Hematopoietic multipotent progenitor cell treated with erythropoietin and hydrocortisone succinate and interleukin-3 and kit ligand, for 17 days (in vitro differentiated cells): ENCODE measurements at regions not wholly inside any gene's neighbourhood (a gene's known extent, or its start where the extent isn't known, plus 50 kb on each side); places are given as distances from the start of the nearest gene placed in this dataset.

ENCODE experiments used
- DNase-seq: peaks from one replicate; pipeline ENCODE4 v3.0.0-alpha.2; 2015; ENCODE audit warnings: low spot score

- no peak for DNase-seq
Measured at GRCh38 chr14:97267509-97267908, 470.3 kb downstream of the VRK1 start.

DNA sequence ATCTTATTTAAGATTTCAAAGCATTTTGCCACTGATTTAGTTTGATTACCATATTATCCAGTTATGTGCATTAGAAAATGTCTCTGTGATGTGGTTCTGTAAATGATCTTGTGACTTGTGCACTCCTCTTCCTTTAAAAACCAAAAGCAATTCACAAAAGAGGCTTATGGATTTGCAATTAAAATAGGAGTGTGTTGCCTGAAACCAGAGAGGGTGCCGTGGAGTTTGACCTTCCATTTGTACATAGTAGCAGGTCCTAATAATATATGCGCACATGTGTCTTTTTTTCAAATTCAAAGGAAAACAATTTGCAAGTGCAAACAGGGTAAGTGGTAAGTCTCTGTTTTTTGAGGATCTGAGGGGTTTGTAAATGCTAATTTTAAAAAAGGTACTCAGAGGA, 470.9 kb downstream of the VRK1 start:
- DNase-seq = no peak

GRCh38 chr14:97270308-97270707, 473.1 kb downstream of the VRK1 start:
- DNase-seq = no peak

DNA sequence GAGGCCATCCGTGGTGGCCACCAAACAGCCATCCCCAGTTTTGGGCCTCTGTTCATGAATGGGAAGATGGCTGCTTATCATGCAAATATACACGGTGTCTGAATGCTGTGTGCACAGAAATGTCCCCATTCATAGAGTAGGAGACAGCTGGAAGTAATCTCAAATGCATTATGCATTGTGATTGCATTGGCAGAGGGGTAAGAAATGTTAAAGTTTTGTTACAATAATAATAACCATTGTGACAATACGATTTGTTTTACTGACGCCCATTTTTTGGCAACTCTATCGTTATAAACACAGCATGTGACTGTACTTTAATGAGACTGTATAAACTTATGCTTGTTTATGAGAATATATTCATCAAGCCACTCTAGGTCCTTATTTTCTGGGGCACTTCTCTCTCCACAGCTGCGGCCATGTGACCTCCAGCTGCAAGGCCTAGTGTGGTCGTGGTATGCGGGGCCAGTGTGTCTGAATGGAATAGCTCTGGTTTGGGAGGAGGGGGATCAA, 474.3 kb downstream of the VRK1 start:
- DNase-seq = no peak

DNA sequence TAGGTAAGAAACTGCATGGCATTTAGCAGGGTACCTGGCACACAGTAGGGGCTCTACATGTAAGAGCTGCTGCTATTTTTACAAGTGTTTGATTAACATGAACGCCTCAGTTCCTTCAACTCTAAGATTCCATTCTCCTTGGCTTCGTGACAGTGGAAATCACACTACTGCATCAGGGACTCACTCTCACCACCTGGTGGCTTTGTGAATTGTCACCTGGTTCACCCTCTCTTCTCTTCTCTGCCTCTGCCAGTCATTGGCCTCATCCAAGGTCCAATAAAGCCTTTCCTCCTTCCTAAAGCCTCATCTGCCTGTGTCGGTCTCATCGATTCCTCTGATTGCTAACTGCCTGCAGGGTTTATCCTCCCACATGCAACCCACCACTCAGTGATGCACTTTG, 476.4 kb downstream of the VRK1 start:
- DNase-seq = no peak

DNA sequence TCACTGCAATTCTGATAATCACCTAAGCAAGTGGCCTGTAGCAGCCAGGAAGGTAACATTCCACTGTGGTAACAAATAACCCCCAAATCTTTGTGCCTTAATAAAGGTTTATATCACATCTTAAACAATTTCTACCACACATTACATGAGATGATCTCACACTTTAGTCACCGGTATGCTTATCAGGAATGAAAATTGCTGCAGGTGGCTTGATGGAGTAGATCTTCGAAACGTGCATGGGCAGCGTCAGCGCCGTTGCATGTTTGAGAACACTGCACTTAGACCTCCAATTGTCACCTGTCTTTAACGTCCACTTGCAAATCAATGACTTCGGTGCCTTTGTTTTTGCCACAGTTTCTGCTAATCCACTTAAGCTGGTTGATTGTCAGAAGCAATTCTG, 477.4 kb downstream of the VRK1 start:
- no peak for DNase-seq

- no peak for DNase-seq
Measured at GRCh38 chr14:97275276-97275675, 478.1 kb downstream of the VRK1 start.

- no peak for DNase-seq
Measured at GRCh38 chr14:97276573-97276972, 479.4 kb downstream of the VRK1 start.

- DNase-seq = no peak
Measured at GRCh38 chr14:97277711-97278110, 480.5 kb downstream of the VRK1 start.

DNA sequence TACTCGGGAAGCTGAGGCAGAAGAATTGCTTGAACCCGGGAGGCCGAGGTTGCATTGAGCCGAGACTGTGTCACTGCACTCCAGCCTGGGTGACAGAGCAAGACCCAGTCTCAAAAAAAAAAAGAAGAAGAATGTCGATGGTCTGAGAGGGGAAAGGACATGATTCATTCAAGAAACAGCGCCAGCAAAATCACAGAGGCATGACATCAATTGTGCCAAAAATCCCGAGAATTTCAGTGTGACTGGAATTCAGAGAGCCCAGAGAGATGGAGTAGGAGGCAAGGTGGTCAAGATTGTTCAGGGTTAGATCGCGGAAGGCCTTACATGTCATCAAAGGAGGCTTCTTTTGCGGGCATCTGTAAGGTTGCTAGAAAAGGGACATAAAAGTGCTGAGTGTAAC, 483.3 kb downstream of the VRK1 start:
- DNase-seq = no peak

GRCh38 chr14:97281741-97282140, 484.6 kb downstream of the VRK1 start:
- no peak for DNase-seq

DNA sequence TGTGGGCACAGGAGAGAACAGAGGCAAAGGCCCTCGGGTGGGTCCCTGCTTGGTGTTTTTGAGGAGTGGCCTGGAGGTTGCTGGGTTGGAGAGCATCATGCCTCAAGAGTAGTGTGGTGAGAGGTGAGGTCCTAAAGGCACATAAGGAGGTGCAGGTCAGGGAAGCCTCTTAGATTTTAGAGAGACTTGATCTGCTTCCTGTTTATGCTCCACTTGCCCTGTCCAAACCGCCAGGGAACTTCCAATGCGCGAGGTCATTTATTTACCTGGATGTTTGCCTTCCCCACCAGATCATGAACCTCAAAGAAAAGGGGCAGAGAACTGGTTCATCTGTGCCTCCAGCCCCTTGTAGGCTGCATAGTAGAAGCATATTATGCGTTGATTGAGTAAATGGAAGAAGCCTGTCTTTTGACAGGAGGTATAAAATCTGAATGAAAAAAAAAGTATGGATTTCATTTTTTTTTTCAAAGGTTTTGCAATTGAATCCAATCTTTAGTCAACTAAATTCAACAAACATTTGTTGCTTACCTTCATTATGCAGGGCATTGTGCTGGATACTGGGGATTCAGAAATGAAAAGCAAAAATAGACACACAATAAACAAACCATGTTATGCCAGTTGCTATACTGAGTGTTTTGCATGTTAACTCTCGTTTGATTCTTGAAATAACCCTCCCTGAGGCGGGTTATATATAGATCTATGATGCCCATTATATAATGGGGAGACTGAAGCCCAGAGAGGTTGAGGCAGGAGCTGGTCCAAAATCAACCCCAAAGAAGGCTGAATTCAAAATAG, 485.2 kb downstream of the VRK1 start:
- no peak for DNase-seq

DNA sequence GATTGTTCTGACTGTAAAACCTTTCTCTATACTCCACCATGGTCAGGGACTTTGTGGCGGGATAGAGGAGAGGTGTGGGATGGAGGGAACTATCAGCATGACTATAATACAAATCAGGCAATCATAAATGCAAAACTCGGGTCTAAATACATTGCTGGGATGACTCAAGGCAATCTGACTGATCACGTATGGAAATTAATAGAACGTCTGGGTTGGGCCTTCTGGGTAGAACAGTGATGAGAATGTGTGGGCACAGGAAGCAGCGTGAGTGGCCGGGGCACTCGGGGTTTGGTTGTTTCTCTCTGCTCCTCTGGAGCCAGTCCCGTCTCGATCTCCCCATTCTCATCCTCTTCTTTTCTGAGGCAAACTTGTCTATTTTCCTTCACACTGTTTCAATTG, 485.8 kb downstream of the VRK1 start:
- no peak for DNase-seq

- no peak for DNase-seq
Measured at GRCh38 chr14:97283426-97283825, 486.2 kb downstream of the VRK1 start.

- no peak for DNase-seq
Measured at GRCh38 chr14:97283841-97284240, 486.7 kb downstream of the VRK1 start.

GRCh38 chr14:97287956-97288355, 490.8 kb downstream of the VRK1 start:
- no peak for DNase-seq

- no peak for DNase-seq
Measured at GRCh38 chr14:97290065-97290464, 492.9 kb downstream of the VRK1 start.

DNA sequence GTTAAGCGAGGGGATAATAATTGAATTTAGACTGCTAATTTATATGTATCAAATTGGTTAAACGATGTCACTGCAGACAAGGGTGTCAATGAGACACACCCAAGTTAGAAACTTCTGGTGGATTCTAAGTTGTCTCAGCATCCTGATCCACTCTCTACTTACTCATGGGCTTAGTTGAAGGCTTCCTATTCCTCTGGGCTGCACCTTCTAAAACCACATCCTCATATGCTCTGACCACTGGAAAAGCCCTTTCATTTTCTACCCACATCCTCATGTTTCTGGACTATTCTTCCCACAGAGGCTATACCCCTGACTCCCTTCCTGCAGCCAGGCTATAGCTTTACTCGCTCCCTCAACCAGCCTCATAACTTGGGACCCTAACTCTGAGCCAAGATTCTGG, 493.8 kb downstream of the VRK1 start:
- no peak for DNase-seq

DNA sequence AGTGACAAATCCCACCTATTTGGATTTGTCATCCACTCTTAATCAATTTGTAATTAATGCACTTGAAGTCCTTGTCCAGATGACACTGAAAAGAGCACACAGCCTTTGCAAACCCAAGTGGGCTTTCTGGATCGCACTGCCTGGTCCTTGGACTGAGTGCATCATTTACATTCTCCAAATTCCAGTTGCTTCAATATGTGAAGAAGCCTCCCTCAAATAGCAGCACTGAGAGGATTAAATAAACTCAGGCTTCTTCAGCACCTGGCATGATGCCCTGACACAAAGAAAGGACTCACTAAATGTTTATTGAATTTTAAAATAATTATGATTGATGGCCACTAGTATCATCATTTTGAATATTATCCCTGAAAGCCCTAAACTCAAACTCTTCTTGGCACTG, 496.5 kb downstream of the VRK1 start:
- DNase-seq = no peak

- no peak for DNase-seq
Measured at GRCh38 chr14:97295108-97295710, 498.0 kb downstream of the VRK1 start.

DNA sequence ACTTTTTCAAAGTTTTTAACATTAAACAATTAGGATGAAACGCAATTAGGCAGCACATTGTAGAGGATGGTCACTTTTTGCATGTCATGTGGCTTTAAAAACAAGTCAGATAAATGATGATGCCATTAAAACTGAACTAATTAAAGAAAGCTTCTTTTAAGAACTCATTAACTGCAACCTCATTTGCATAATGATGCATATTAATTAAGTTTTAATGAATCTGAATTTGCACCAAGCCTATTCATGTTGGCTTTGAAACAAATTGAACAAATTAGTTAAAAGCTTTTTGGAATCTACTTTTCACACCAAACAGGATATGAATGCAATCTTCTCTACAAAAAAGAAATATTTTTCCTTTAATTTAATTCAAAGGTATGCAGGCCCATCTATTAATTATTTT, 499.0 kb downstream of the VRK1 start:
- no peak for DNase-seq

GRCh38 chr14:97297100-97297499, 499.9 kb downstream of the VRK1 start:
- no peak for DNase-seq

DNA sequence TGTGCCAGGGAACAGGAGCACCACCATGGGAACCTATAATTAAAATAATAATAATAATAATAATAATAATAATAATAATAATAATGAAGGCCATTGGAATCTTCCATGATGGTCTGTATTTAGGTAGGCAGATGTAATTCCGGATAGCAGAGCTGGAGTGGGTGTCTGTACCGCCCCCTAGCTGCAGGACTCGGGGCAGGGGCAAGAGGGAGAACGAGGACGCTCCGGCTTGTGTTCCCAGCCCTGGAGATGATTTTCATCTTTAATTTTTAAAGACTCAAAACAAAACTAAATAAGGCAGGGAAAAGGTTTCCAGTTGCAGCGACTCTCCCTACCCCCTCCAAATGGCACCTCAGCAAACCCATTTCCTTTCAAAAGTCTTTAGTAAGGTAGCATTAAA, 501.1 kb downstream of the VRK1 start:
- no peak for DNase-seq

DNA sequence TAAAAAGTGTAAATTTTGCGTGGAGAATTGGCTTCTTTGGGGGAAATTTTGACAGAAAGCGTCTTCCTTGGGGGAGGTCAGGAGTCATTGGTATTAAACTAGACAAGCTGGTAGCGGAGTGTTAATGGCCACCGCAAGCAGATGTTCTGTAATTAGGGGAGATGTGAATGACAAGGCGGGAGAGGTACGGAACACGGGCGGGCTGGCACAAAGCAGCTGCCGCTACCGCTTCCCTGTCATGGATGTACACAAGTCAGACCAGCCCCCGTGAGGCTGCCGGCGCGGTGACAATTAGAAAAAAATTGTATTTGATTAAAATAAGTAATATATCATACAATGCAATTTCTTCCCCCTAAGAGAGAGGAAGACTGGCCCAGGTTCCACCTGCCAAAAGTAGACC, 501.6 kb downstream of the VRK1 start:
- no peak for DNase-seq
